ENCODE measurements at regions not wholly inside any gene's neighbourhood (a gene's known extent, or its start where the extent isn't known, plus 50 kb on each side); places are given as distances from the start of the nearest gene placed in this dataset.

DNA sequence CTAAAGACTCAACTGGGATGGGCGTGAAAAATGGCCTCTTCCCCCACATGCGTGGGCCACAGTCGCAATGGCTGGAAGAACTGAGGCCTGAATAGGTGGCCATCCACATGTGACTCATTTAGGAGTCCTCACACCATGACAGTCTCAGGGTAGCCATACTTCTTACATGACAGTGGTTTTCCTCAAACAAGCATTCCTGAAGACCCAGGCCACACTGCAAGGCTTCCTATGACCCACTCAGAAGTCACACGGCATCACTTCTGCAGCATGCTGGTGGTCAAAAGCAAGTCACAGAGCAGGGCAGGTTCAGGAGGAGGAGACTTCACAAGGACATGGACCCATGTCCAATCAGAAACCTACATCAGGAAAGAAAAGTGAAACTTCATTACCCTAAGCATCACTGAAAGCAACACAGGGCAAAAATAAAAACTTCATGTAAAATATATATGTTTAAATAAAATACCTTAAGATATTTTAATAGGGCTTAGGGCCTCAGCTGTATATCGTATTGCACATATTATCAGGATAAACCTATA lies 257.1 kb downstream of the OPA1 start:
- no peaks in the 10 kb centered on the region for H3K9me3 ChIP-seq (ENCODE audit: control insufficient read depth, low read depth, low read length)
- no peak overlapping the region for H3K27ac ChIP-seq (ENCODE audit: control insufficient read depth, insufficient read depth, low read length)
- peaks cover 8% of the 10 kb centered on the region for H3K4me1 ChIP-seq (ENCODE audit: control insufficient read depth, extremely low read depth, insufficient read depth, low read length)
- no peaks in the 10 kb centered on the region for H4K20me1 ChIP-seq (ENCODE audit: control insufficient read depth, extremely low read depth, insufficient read depth, low read length)
- no peaks in the 10 kb centered on the region for H3K79me2 ChIP-seq (ENCODE audit: control insufficient read depth, insufficient read depth, low read length)
- H3K4me2 ChIP-seq (ENCODE audit: control insufficient read depth, extremely low read depth, insufficient read depth, low read depth, low read length): no peak overlapping the region
- no peak overlapping the region for H3K9ac ChIP-seq (ENCODE audit: control insufficient read depth, extremely low read depth, insufficient read depth, low read length)
- H3K4me3 ChIP-seq (ENCODE audit: control insufficient read depth in 2 of 3, extremely low read depth in 1 of 3, insufficient read depth in 2 of 3, low read depth in 1 of 3, low read length in 3 of 3): no peak overlapping the region
- H3K27me3 ChIP-seq (ENCODE audit: control insufficient read depth, extremely low read depth, insufficient read depth, low read length): no peaks in the 10 kb centered on the region
- dilution Hi-C loops (cut with MboI; ENCODE audit: extremely low pct_ligation_motif_present, low sequenced_read_pairs): no loop called here
- no peaks in the 10 kb centered on the region for H3K9me1 ChIP-seq (ENCODE audit: control insufficient read depth, extremely low read depth, insufficient read depth, low read length)
- FAIRE-seq (no peak), DNase-seq (ENCODE audit: low read depth, low spot score) (no peak)
- H3K36me3 ChIP-seq (ENCODE audit: control insufficient read depth in 2 of 2, extremely low read depth in 1 of 2, insufficient read depth in 2 of 2, low read length in 2 of 2): no peaks in the 10 kb centered on the region
- no peak overlapping the region for H2AFZ ChIP-seq (ENCODE audit: control insufficient read depth, low read length)
- TF ChIP-seq, protein P1, sequence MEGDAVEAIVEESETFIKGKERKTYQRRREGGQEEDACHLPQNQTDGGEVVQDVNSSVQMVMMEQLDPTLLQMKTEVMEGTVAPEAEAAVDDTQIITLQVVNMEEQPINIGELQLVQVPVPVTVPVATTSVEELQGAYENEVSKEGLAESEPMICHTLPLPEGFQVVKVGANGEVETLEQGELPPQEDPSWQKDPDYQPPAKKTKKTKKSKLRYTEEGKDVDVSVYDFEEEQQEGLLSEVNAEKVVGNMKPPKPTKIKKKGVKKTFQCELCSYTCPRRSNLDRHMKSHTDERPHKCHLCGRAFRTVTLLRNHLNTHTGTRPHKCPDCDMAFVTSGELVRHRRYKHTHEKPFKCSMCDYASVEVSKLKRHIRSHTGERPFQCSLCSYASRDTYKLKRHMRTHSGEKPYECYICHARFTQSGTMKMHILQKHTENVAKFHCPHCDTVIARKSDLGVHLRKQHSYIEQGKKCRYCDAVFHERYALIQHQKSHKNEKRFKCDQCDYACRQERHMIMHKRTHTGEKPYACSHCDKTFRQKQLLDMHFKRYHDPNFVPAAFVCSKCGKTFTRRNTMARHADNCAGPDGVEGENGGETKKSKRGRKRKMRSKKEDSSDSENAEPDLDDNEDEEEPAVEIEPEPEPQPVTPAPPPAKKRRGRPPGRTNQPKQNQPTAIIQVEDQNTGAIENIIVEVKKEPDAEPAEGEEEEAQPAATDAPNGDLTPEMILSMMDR (optimal IDR thresholded peaks at IDR 0.05 in 1 of 3, IDR thresholded peaks at IDR 0.05 in 1 of 3, conservative IDR thresholded peaks at IDR 0.05 in 1 of 3; ENCODE audit: extremely low read depth in 1 of 3, insufficient read depth in 2 of 3, low read length in 3 of 3): no peak
- no peak for TF ChIP-seq EZH2 (IDR thresholded peaks at IDR 0.05; ENCODE audit: low read length)

DNA sequence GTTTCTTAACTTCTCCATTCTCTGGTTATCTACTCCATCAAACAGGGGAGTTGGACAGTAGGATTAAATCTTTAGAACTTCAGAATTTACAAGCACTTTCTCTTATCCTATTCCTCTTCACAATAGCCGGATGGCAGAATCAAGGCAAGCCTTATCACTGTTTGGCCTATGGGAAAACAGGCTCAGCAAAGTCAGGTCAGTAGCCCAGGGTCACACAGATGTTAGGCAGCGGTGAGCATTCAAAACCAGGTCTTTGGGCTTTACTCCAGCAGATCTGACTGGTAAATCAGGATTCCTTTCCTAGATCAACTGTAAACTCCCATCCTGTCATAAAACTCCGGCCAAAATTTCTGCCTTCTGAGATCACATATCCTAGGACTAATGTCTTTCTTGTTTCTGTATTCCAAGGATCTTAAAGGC lies 258.4 kb downstream of the OPA1 start:
- no peaks in the 10 kb centered on the region for H4K20me1 ChIP-seq (ENCODE audit: control insufficient read depth, extremely low read depth, insufficient read depth, low read length)
- H2AFZ ChIP-seq (ENCODE audit: control insufficient read depth, low read length): no peak overlapping the region
- FAIRE-seq (peak; percentile 71), DNase-seq (ENCODE audit: low read depth, low spot score) (no peak)
- no peaks in the 10 kb centered on the region for H3K36me3 ChIP-seq (ENCODE audit: control insufficient read depth in 2 of 2, extremely low read depth in 1 of 2, insufficient read depth in 2 of 2, low read length in 2 of 2)
- H3K4me3 ChIP-seq (ENCODE audit: control insufficient read depth in 2 of 3, extremely low read depth in 1 of 3, insufficient read depth in 2 of 3, low read depth in 1 of 3, low read length in 3 of 3): no peak overlapping the region
- no peaks in the 10 kb centered on the region for H3K27me3 ChIP-seq (ENCODE audit: control insufficient read depth, extremely low read depth, insufficient read depth, low read length)
- dilution Hi-C loops (cut with MboI; ENCODE audit: extremely low pct_ligation_motif_present, low sequenced_read_pairs): no loop called here
- peaks cover 8% of the 10 kb centered on the region for H3K4me1 ChIP-seq (ENCODE audit: control insufficient read depth, extremely low read depth, insufficient read depth, low read length)
- H3K27ac ChIP-seq (ENCODE audit: control insufficient read depth, insufficient read depth, low read length): no peak overlapping the region
- TF ChIP-seq EZH2 (IDR thresholded peaks at IDR 0.05; ENCODE audit: low read length): no peak
- TF ChIP-seq, protein P1 (optimal IDR thresholded peaks at IDR 0.05 in 1 of 3, IDR thresholded peaks at IDR 0.05 in 1 of 3, conservative IDR thresholded peaks at IDR 0.05 in 1 of 3; ENCODE audit: extremely low read depth in 1 of 3, insufficient read depth in 2 of 3, low read length in 3 of 3): no peak
- H3K4me2 ChIP-seq (ENCODE audit: control insufficient read depth, extremely low read depth, insufficient read depth, low read depth, low read length): peak overlapping the region; percentile 6
- no peaks in the 10 kb centered on the region for H3K9me1 ChIP-seq (ENCODE audit: control insufficient read depth, extremely low read depth, insufficient read depth, low read length)
- no peaks in the 10 kb centered on the region for H3K9me3 ChIP-seq (ENCODE audit: control insufficient read depth, low read depth, low read length)
- no peaks in the 10 kb centered on the region for H3K79me2 ChIP-seq (ENCODE audit: control insufficient read depth, insufficient read depth, low read length)
- H3K9ac ChIP-seq (ENCODE audit: control insufficient read depth, extremely low read depth, insufficient read depth, low read length): no peak overlapping the region

Data from keratinocyte (primary cell).